GM21786 (cell line): ENCODE measurements at regions not wholly inside any gene's neighbourhood (a gene's known extent, or its start where the extent isn't known, plus 50 kb on each side); places are given as distances from the start of the nearest gene placed in this dataset.
"Not testable (repeated sequence)": the region's sequence is repeated elsewhere in the genome, so short reads cannot be mapped to it uniquely, and the experiment has no call there.

Experiments
- ATAC-seq: cut with Tn5 transposase; IDR thresholded peaks from one replicate; pipeline ENCODE4 v1.9.1; 2021; ENCODE audit not compliant: unreplicated experiment

DNA sequence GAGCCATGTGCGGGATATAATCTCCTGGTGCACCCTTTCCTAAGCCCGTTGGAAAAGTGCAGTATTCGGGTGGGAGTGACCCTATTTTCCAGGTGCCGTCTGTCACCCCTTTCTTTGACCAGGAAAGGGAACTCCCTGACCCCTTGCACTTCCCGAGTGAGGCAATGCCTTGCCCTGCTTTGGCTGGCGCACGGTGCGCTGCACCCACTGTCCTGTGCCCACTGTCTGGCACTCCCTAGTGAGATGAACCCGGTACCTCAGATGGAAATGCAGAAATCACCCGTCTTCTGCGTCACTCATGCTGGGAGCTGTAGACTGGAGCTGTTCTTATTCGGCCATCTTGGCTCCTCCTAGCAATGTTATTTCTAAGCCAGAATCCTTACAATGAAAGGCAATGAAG, 121.1 kb downstream of the TAF11L14 start:
- not testable (repeated sequence) for ATAC-seq

DNA sequence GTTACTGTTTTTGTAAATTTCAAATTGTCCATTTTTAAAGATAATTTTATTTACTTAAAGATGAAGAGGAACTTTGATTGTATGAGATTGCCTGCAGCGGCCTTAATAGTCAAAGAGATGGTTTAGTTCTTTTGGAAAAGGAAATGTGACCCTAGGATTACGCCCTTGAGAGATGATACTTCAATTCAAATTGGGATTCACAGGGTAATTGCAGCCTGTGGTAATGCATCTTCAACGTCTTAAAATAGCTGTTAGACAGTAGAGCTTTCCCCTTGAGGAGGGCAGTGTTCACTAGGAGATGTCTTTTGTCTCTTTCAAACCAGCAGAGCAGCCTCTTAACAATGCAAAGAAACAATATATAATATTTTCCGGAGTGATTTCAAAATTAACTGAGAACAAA, 127.1 kb downstream of the TAF11L14 start:
- no peak for ATAC-seq

DNA sequence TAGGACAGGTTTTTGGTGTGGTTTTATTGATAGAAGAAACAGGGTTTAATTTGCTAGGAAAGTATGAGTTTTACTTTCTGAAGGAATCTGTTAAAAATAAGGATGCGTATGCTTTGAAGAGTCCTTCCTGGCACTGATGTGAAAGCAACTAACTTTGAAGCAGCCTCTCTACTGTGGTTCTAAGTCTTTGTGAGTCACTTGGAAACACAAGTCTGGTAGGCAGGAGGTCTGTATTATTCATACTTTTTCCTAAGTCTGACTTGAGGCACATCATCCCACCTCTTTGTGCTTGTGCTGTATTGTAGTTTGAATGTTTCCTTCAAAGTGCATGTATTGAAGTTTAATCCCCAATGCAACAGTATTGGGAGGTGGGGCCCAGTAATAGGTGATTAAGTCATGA, 129.0 kb downstream of the TAF11L14 start:
- no peak for ATAC-seq

GRCh38 chr5:17766031-17766430, 131.8 kb downstream of the TAF11L14 start:
- no peak for ATAC-seq

GRCh38 chr5:17769277-17769676, 135.0 kb downstream of the TAF11L14 start:
- no peak for ATAC-seq

DNA sequence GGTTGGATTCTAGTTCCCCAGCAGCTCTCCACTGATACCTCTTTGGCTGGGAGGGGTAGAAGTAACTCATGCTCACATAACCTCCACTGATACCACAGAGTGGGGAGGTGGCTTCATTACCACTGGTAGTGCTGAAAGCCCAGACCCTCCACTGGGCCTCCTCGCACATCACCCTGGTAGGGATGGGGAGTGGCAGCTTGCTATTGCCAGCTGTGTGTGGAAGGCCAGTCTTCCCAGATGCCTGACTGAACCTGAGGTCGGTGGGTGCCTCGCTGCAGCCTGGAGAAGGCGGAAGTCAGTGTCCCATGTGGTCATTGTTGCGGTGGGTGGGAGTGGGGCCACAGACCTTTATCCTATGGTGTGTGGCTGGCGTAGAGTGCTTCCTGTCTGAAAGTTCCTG, 138.0 kb downstream of the TAF11L14 start:
- ATAC-seq = no peak

DNA sequence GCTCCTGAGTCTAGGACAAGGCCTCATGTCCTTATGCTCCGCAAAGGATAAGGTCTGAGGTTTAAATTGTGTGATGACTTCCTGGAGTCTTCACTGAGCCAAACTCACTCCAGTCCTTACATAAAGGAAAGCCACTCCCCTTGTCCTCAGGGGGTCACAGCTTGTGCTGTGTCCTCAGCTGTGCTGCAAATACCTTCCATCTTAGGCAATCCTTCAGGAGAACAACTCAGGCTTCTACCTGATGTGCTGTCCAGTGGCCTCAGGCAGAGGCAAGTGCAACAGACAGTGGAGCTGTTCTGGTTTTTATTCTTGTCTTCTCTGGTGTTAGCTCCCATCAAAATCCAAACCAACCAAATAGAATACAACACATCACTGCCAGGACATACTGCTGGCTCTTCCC, 151.5 kb downstream of the TAF11L14 start:
- ATAC-seq = no peak

DNA sequence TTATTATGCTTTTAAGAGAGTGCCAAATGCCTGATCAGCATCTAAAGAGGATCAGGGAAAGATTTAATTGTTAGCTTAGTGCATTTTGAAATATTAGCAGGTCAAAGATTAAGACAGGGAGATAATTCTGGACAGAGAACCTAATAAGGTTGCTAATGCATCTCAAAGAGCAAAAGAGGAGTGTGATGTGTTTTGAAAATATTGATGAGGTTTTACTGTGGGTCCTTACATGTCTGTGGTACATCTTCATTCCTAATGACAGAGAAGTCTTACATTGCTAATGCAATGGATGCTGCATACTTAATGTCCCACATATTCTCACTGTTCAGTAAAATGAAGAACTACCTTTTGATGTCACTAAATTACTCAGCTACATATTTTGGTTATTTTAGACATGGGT, 154.1 kb downstream of the TAF11L14 start:
- no peak for ATAC-seq

- no peak for ATAC-seq
Measured at GRCh38 chr5:17794201-17794600, 159.9 kb downstream of the TAF11L14 start.

GRCh38 chr5:17794815-17795214, 160.6 kb downstream of the TAF11L14 start:
- no peak for ATAC-seq

DNA sequence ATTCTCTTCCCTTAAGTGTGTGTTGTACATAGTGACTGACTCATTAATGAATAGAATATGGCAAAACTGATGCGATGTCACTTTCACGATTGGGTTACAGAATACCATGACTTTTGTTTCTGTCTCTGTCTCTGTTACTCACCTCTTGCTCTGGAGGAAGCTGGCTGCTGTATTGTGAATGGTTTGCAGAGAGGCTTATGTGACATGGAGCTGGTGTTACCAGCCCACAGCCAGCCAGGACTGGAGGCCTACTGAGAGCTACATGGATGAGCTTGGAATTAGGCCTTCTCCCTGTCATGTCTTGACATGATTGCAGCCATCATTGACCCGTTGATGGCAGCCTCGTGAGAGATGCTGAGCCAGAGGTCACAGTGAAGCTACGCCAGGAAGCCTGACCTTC, 161.9 kb downstream of the TAF11L14 start:
- no peak for ATAC-seq

- ATAC-seq = no peak
Measured at GRCh38 chr5:17796757-17797396, 162.6 kb downstream of the TAF11L14 start.

- no peak for ATAC-seq
Measured at GRCh38 chr5:17799521-17799920, 165.3 kb downstream of the TAF11L14 start.

- ATAC-seq = no peak
Measured at GRCh38 chr5:17801595-17801994, 167.3 kb downstream of the TAF11L14 start.

GRCh38 chr5:17802256-17802655, 168.0 kb downstream of the TAF11L14 start:
- no peak for ATAC-seq

DNA sequence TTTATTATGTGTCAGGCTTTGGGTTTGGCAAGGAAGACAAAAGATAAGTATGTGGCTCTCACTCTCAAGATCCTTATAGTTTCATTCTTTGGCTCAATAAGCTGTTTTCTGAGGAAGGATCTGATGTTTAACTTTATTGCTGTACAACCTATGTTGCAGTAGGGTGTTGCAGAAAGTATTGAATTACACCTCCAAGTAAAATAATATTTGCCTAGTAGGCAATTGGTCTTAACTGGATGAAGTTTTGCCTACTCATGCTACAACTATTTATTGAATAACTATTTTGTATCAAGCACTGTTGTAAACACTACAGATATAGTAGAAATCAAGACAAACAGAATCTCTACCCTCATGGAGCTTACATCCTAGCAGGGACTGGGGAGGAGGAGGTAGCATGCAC, 169.7 kb downstream of the TAF11L14 start:
- no peak for ATAC-seq

GRCh38 chr5:17805227-17805825, 171.1 kb downstream of the TAF11L14 start:
- no peak for ATAC-seq

- ATAC-seq = no peak
Measured at GRCh38 chr5:17806818-17807468, 172.7 kb downstream of the TAF11L14 start.

DNA sequence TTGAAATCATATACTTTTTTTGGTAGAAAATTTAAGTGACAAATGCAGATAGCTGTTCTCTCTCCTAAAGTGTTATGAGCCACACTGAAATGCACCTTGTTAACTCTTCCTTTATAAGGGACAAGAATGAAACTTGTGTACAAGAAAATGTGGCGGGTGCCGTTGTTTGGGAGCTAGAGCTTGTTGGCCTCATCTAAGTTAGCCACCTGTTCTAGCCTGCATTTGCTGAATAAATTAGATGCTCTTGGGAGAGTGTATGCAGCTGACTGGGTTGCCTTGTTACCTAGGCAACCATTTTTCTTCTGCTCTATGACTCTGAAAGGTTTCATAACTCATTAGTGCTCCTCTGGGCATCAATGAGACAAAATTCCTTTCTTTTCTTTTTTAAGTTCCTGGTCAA, 174.3 kb downstream of the TAF11L14 start:
- ATAC-seq = no peak

- no peak for ATAC-seq
Measured at GRCh38 chr5:17810734-17811133, 176.5 kb downstream of the TAF11L14 start.

DNA sequence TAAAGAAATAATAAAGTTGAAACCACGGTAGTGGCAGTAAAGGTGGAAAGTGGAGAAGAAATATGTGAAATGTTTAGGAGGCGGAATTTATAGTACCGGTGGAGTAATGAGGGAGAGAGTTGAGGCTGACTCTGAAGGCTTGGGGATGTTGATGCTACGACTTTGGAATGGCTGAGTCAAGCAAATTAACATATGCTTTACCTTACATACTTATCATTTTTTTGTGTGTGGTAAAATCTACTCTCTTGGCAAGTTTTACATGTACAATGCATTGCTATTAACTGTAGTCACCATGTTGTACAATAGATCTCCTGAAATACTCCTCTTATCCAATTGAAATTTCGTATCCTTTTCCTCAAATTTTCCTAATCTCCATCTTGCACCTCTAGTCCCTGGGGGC, 179.0 kb downstream of the TAF11L14 start:
- ATAC-seq = no peak

DNA sequence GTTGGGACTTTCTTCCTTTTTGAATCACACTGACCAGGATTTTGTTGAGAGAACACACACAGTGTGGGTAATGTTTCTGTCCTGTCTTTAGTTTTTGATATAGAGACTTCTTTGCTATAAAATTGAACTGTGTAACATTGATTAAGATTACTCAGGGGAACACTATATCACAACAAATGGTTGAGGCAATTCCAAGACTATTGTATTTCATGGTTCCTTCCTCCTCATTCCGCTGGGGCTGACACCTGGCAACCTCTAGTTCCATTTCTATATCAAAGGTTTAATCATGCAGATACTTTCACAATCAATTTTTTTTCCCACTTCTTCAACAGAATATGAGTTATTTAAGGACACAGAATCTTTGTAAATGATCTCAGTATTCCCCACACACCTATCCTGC, 182.2 kb downstream of the TAF11L14 start:
- ATAC-seq = no peak

- no peak for ATAC-seq
Measured at GRCh38 chr5:17816944-17817343, 182.7 kb downstream of the TAF11L14 start.
